ENCODE measurements at regions not wholly inside any gene's neighbourhood (a gene's known extent, or its start where the extent isn't known, plus 50 kb on each side); places are given as distances from the start of the nearest gene placed in this dataset.

GRCh38 chr3:148439254-148439822 is 258.4 kb upstream of the AGTR1 start:
- Mint-ChIP-seq H3K36me3 (ENCODE audit: low read depth) (no peaks in the 10 kb centered on the region), H3K4me1 (ENCODE audit: low read depth) (no peaks in the 10 kb centered on the region), H3K4me3 (no peak overlapping the region), H3K27me3 (no peaks in the 10 kb centered on the region), H3K27ac (no peak overlapping the region), H3K9me3 (no peaks in the 10 kb centered on the region)
- intact Hi-C loops (cut with micrococcal nuclease): no loop called here

GRCh38 chr3:148441191-148441590 is 256.5 kb upstream of the AGTR1 start:
- H3K27me3 Mint-ChIP-seq: no peaks in the 10 kb centered on the region
- H3K4me1 Mint-ChIP-seq (ENCODE audit: low read depth): no peaks in the 10 kb centered on the region
- H3K9me3 Mint-ChIP-seq: no peaks in the 10 kb centered on the region
- no peaks in the 10 kb centered on the region for H3K36me3 Mint-ChIP-seq (ENCODE audit: low read depth)
- intact Hi-C loops (cut with micrococcal nuclease): no loop called here
- H3K27ac Mint-ChIP-seq: no peak overlapping the region
- H3K4me3 Mint-ChIP-seq: no peak overlapping the region

GRCh38 chr3:148450819-148451218 is 246.9 kb upstream of the AGTR1 start:
- Mint-ChIP-seq H3K4me3 (no peak overlapping the region), H3K9me3 (no peaks in the 10 kb centered on the region), H3K4me1 (ENCODE audit: low read depth) (no peaks in the 10 kb centered on the region), H3K27ac (no peak overlapping the region), H3K27me3 (no peaks in the 10 kb centered on the region), H3K36me3 (ENCODE audit: low read depth) (no peaks in the 10 kb centered on the region)
- intact Hi-C loops (cut with micrococcal nuclease): no loop called here

GRCh38 chr3:148451969-148452368 is 245.7 kb upstream of the AGTR1 start:
- intact Hi-C loops (cut with micrococcal nuclease): no loop called here
- Mint-ChIP-seq H3K4me1 (ENCODE audit: low read depth) (no peaks in the 10 kb centered on the region), H3K36me3 (ENCODE audit: low read depth) (no peaks in the 10 kb centered on the region), H3K27ac (no peak overlapping the region), H3K27me3 (no peaks in the 10 kb centered on the region), H3K9me3 (no peaks in the 10 kb centered on the region), H3K4me3 (no peak overlapping the region)

GRCh38 chr3:148453781-148454191 is 243.9 kb upstream of the AGTR1 start:
- intact Hi-C loops (cut with micrococcal nuclease): no loop called here
- no peaks in the 10 kb centered on the region for H3K4me1 Mint-ChIP-seq (ENCODE audit: low read depth)

GRCh38 chr3:148455098-148455497 is 242.6 kb upstream of the AGTR1 start:
- Mint-ChIP-seq H3K27me3 (no peaks in the 10 kb centered on the region), H3K9me3 (no peaks in the 10 kb centered on the region)

More at GRCh38 chr3:148453781-148454191, 243.9 kb upstream of the AGTR1 start:
- Mint-ChIP-seq H3K36me3 (ENCODE audit: low read depth) (no peaks in the 10 kb centered on the region), H3K27me3 (no peaks in the 10 kb centered on the region), H3K9me3 (no peaks in the 10 kb centered on the region), H3K4me3 (no peak overlapping the region), H3K27ac (no peak overlapping the region)

GRCh38 chr3:148457886-148458285 is 239.8 kb upstream of the AGTR1 start:
- no peak overlapping the region for H3K27ac Mint-ChIP-seq
- H3K4me1 Mint-ChIP-seq (ENCODE audit: low read depth): no peaks in the 10 kb centered on the region
- H3K9me3 Mint-ChIP-seq: no peaks in the 10 kb centered on the region
- no peak overlapping the region for H3K4me3 Mint-ChIP-seq
- H3K27me3 Mint-ChIP-seq: no peaks in the 10 kb centered on the region
- no peaks in the 10 kb centered on the region for H3K36me3 Mint-ChIP-seq (ENCODE audit: low read depth)
- intact Hi-C loops (cut with micrococcal nuclease): no loop called here

More at GRCh38 chr3:148455098-148455497, 242.6 kb upstream of the AGTR1 start:
- Mint-ChIP-seq H3K4me1 (ENCODE audit: low read depth) (no peaks in the 10 kb centered on the region), H3K4me3 (no peak overlapping the region), H3K27ac (no peak overlapping the region), H3K36me3 (ENCODE audit: low read depth) (no peaks in the 10 kb centered on the region)
- intact Hi-C loops (cut with micrococcal nuclease): no loop called here

- no peaks in the 10 kb centered on the region for H3K36me3 Mint-ChIP-seq (ENCODE audit: low read depth)
- no peak overlapping the region for H3K4me3 Mint-ChIP-seq
- H3K4me1 Mint-ChIP-seq (ENCODE audit: low read depth): no peaks in the 10 kb centered on the region
- intact Hi-C loops (cut with micrococcal nuclease): loop anchor here (2.0 kb wide), 1 partner anchor 151 kb away; no protein-coding TSS in a partner anchor
- H3K27ac Mint-ChIP-seq: no peak overlapping the region
- no peaks in the 10 kb centered on the region for H3K9me3 Mint-ChIP-seq
- H3K27me3 Mint-ChIP-seq: no peaks in the 10 kb centered on the region
These were observed 237.7 kb upstream of the AGTR1 start for GRCh38 chr3:148459931-148460513.

- H3K27me3 Mint-ChIP-seq: no peaks in the 10 kb centered on the region
- H3K9me3 Mint-ChIP-seq: no peaks in the 10 kb centered on the region
- H3K27ac Mint-ChIP-seq: no peak overlapping the region
- no peak overlapping the region for H3K4me3 Mint-ChIP-seq
- H3K36me3 Mint-ChIP-seq (ENCODE audit: low read depth): no peaks in the 10 kb centered on the region
- intact Hi-C loops (cut with micrococcal nuclease): loop anchor here (2.0 kb wide), 1 partner anchor 152 kb away; no protein-coding TSS in a partner anchor
- H3K4me1 Mint-ChIP-seq (ENCODE audit: low read depth): no peaks in the 10 kb centered on the region
These were observed 237.0 kb upstream of the AGTR1 start for GRCh38 chr3:148460686-148461085.

GRCh38 chr3:148464246-148464645 is 233.5 kb upstream of the AGTR1 start:
- Mint-ChIP-seq H3K4me1 (ENCODE audit: low read depth) (no peaks in the 10 kb centered on the region), H3K27ac (no peak overlapping the region), H3K4me3 (no peak overlapping the region), H3K36me3 (ENCODE audit: low read depth) (no peaks in the 10 kb centered on the region), H3K9me3 (no peaks in the 10 kb centered on the region), H3K27me3 (no peaks in the 10 kb centered on the region)
- intact Hi-C loops (cut with micrococcal nuclease): no loop called here

GRCh38 chr3:148466143-148466542 is 231.6 kb upstream of the AGTR1 start:
- Mint-ChIP-seq H3K36me3 (ENCODE audit: low read depth) (no peaks in the 10 kb centered on the region), H3K4me3 (no peak overlapping the region), H3K9me3 (no peaks in the 10 kb centered on the region), H3K27ac (no peak overlapping the region), H3K27me3 (no peaks in the 10 kb centered on the region), H3K4me1 (ENCODE audit: low read depth) (no peaks in the 10 kb centered on the region)
- intact Hi-C loops (cut with micrococcal nuclease): no loop called here

- Mint-ChIP-seq H3K9me3 (no peaks in the 10 kb centered on the region), H3K4me1 (ENCODE audit: low read depth) (no peaks in the 10 kb centered on the region), H3K36me3 (ENCODE audit: low read depth) (no peaks in the 10 kb centered on the region), H3K4me3 (no peak overlapping the region), H3K27me3 (no peaks in the 10 kb centered on the region), H3K27ac (no peak overlapping the region)
- intact Hi-C loops (cut with micrococcal nuclease): no loop called here
These were observed 230.5 kb upstream of the AGTR1 start for GRCh38 chr3:148466980-148467740.

- H3K27ac Mint-ChIP-seq: no peak overlapping the region
These were observed 220.3 kb upstream of the AGTR1 start for GRCh38 chr3:148477375-148477774.

GRCh38 chr3:148493631-148494030 is 204.1 kb upstream of the AGTR1 start:
- H3K9me3 Mint-ChIP-seq: no peaks in the 10 kb centered on the region
- H3K27me3 Mint-ChIP-seq: no peaks in the 10 kb centered on the region
- H3K4me3 Mint-ChIP-seq: no peak overlapping the region
- no peak overlapping the region for H3K27ac Mint-ChIP-seq
- H3K4me1 Mint-ChIP-seq (ENCODE audit: low read depth): no peaks in the 10 kb centered on the region
- intact Hi-C loops (cut with micrococcal nuclease): no loop called here
- no peaks in the 10 kb centered on the region for H3K36me3 Mint-ChIP-seq (ENCODE audit: low read depth)

More at GRCh38 chr3:148477375-148477774, 220.3 kb upstream of the AGTR1 start:
- H3K9me3 Mint-ChIP-seq: peaks cover 41% of the 10 kb centered on the region
- H3K36me3 Mint-ChIP-seq (ENCODE audit: low read depth): no peaks in the 10 kb centered on the region
- H3K4me1 Mint-ChIP-seq (ENCODE audit: low read depth): no peaks in the 10 kb centered on the region
- intact Hi-C loops (cut with micrococcal nuclease): no loop called here
- no peak overlapping the region for H3K4me3 Mint-ChIP-seq
- no peaks in the 10 kb centered on the region for H3K27me3 Mint-ChIP-seq
